ENCODE measurements at regions not wholly inside any gene's neighbourhood (a gene's known extent, or its start where the extent isn't known, plus 50 kb on each side); places are given as distances from the start of the nearest gene placed in this dataset.

DNA sequence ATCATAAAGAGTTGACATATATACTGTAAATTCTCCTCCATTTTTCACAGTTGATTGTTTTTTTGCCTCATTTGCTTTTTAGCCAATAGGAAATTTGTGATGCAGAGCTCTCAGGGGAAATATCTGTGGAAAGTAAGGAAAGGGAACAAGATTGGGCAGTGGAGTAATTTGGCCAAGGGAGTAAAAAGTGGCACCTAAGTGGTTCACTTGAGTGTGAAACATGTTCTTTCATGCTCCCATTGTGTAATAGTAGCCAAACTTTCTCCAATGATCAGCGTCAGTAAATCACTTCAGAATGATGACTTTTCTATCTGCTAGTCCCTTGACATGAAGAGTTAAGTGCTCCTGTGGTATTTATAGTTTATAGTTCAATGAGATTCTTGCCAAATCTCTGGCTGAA is 141.9 kb upstream of the KCNJ3 start:
- intact Hi-C loops (cut with micrococcal nuclease), result no loop called here
- CTCF ChIA-PET, result no interaction called here
- H3K4me3 ChIP-seq (ENCODE audit: low read length), result no peak overlapping the region
- no peak overlapping the region for H3K9ac ChIP-seq (ENCODE audit: low read length)
- H3K36me3 ChIP-seq (ENCODE audit: low read depth, low read length), result no peaks in the 10 kb centered on the region
- no TSS peak for BruUV-seq (replicated peaks)
- H2AFZ ChIP-seq (ENCODE audit: low read length), result no peak overlapping the region
- no peaks in the 10 kb centered on the region for H4K20me1 ChIP-seq (ENCODE audit: low read length)
- H3K79me2 ChIP-seq (ENCODE audit: low read length), result no peaks in the 10 kb centered on the region
- DNase-seq (no peak), ATAC-seq (no peak)
- no peaks in the 10 kb centered on the region for H3K9me3 ChIP-seq (ENCODE audit: low read length)
- TF ChIP-seq EZH2phosphoT487 (IDR thresholded peaks at IDR 0.05; ENCODE audit: borderline replicate concordance, low read length) (no peak), EZH2 (IDR thresholded peaks at IDR 0.05; ENCODE audit: low read length, unreplicated experiment) (no peak), CTCF (conservative IDR thresholded peaks at IDR 0.05; ENCODE audit: low read depth, low read length) (no peak)
- H3K4me1 ChIP-seq (ENCODE audit: insufficient read depth, low read length), result no peaks in the 10 kb centered on the region
- H3K27me3 ChIP-seq (ENCODE audit: low read length), result no peaks in the 10 kb centered on the region
- H3K9me2 ChIP-seq (replicated peaks; ENCODE audit: low read length), result no peaks in the 10 kb centered on the region
- H3K4me2 ChIP-seq (ENCODE audit: low read length), result no peak overlapping the region
- POLR2A ChIA-PET (ENCODE audit: unreplicated experiment), result no interaction called here
- H3F3A ChIP-seq (ENCODE audit: low read length, unreplicated experiment), result no peaks in the 10 kb centered on the region
- no peak overlapping the region for H3K27ac ChIP-seq (ENCODE audit: low read length)

DNA sequence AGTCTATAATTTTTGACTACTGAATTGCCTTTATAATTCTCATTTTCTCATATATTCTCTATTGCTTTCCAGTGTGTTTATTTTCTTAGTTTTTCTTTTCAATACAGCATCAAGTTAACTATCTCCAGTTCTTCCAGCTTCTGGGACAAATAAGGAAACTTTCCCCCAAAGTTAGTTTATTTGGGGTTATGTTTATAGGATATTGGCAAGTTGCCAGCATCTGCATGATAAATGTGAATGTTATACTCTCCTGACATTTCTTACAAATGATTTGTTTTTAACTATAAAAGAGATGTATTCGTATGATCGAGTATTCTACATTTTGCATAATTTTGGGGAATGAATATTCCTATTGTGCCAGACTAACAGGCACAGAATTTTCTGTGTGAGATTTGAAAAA is 140.6 kb upstream of the KCNJ3 start:
- TF ChIP-seq CTCF (conservative IDR thresholded peaks at IDR 0.05; ENCODE audit: low read depth, low read length) (no peak), EZH2phosphoT487 (IDR thresholded peaks at IDR 0.05; ENCODE audit: borderline replicate concordance, low read length) (no peak), EZH2 (IDR thresholded peaks at IDR 0.05; ENCODE audit: low read length, unreplicated experiment) (no peak)
- DNase-seq (no peak), ATAC-seq (no peak)
- BruUV-seq (replicated peaks), result no TSS peak
- H3F3A ChIP-seq (ENCODE audit: low read length, unreplicated experiment), result no peaks in the 10 kb centered on the region
- no peaks in the 10 kb centered on the region for H3K27me3 ChIP-seq (ENCODE audit: low read length)
- no peak overlapping the region for H3K27ac ChIP-seq (ENCODE audit: low read length)
- H3K4me3 ChIP-seq (ENCODE audit: low read length), result no peak overlapping the region
- no peaks in the 10 kb centered on the region for H3K4me1 ChIP-seq (ENCODE audit: insufficient read depth, low read length)
- intact Hi-C loops (cut with micrococcal nuclease), result no loop called here
- no peak overlapping the region for H3K9ac ChIP-seq (ENCODE audit: low read length)
- no peaks in the 10 kb centered on the region for H3K9me2 ChIP-seq (replicated peaks; ENCODE audit: low read length)
- H4K20me1 ChIP-seq (ENCODE audit: low read length), result no peaks in the 10 kb centered on the region
- H3K36me3 ChIP-seq (ENCODE audit: low read depth, low read length), result no peaks in the 10 kb centered on the region
- ChIA-PET POLR2A (ENCODE audit: unreplicated experiment) (no interaction called here), CTCF (no interaction called here)
- no peak overlapping the region for H2AFZ ChIP-seq (ENCODE audit: low read length)
- no peaks in the 10 kb centered on the region for H3K9me3 ChIP-seq (ENCODE audit: low read length)
- no peak overlapping the region for H3K4me2 ChIP-seq (ENCODE audit: low read length)
- H3K79me2 ChIP-seq (ENCODE audit: low read length), result no peaks in the 10 kb centered on the region

GRCh38 chr2:154565433-154565832 is 133.1 kb upstream of the KCNJ3 start:
- POLR2A ChIA-PET (ENCODE audit: unreplicated experiment), result no interaction called here
- no TSS peak for BruUV-seq (replicated peaks)

More at GRCh38 chr2:154565433-154565832, 133.1 kb upstream of the KCNJ3 start:
- Histone ChIP-seq H4K20me1 (ENCODE audit: low read length) (no peaks in the 10 kb centered on the region), H3K9ac (ENCODE audit: low read length) (no peak overlapping the region), H3F3A (ENCODE audit: low read length, unreplicated experiment) (no peaks in the 10 kb centered on the region), H3K4me3 (ENCODE audit: low read length) (no peak overlapping the region), H3K79me2 (ENCODE audit: low read length) (no peaks in the 10 kb centered on the region), H3K9me3 (ENCODE audit: low read length) (peaks cover 15% of the 10 kb centered on the region), H3K9me2 (replicated peaks; ENCODE audit: low read length) (no peaks in the 10 kb centered on the region), H3K27ac (ENCODE audit: low read length) (no peak overlapping the region), H3K4me2 (ENCODE audit: low read length) (no peak overlapping the region), H3K4me1 (ENCODE audit: insufficient read depth, low read length) (no peaks in the 10 kb centered on the region), H3K36me3 (ENCODE audit: low read depth, low read length) (no peaks in the 10 kb centered on the region), H3K27me3 (ENCODE audit: low read length) (no peaks in the 10 kb centered on the region), H2AFZ (ENCODE audit: low read length) (no peak overlapping the region)
- no peak for TF ChIP-seq EZH2phosphoT487 (IDR thresholded peaks at IDR 0.05; ENCODE audit: borderline replicate concordance, low read length)
- no peak for TF ChIP-seq EZH2 (IDR thresholded peaks at IDR 0.05; ENCODE audit: low read length, unreplicated experiment)
- CTCF ChIA-PET, result no interaction called here
- intact Hi-C loops (cut with micrococcal nuclease), result no loop called here
- no peak for DNase-seq
- no peak for ATAC-seq
